Body of pancreas (tissue), 4 donors: ENCODE measurements at regions not wholly inside any gene's neighbourhood (a gene's known extent, or its start where the extent isn't known, plus 50 kb on each side); places are given as distances from the start of the nearest gene placed in this dataset.

Source experiments
- ATAC-seq: fragments of 150-250 bp; one replicate; pipeline ENCODE4 v1.9.1; 2016
- DNase-seq, 4 donors: peaks; one replicate each; pipeline ENCODE4 v3.0.0-alpha.2; 2019
- H3K27ac ChIP-seq, 4 donors: fragments of 200-600 bp; sonication (generic); 1 replicate in 3 of 4; 2 replicates in 1 of 4; pipeline versions ENCODE4 v1.5.1 to v1.6.1; 2016 to 2019; ENCODE audit warnings: mild to moderate bottlenecking in 1 of 4, mixed read lengths in 1 of 4, moderate library complexity in 1 of 4
- H3K27me3 ChIP-seq, 2 donors: fragments of 200-600 bp; sonication (generic); one replicate each; pipeline ENCODE4 v1.6.0; 2016; ENCODE audit warnings: mild to moderate bottlenecking in 1 of 2
- H3K36me3 ChIP-seq, 2 donors: fragments of 200-600 bp; sonication (generic); replicated peaks in 1 of 2; 2 replicates each; pipeline ENCODE4 v1.5.1; 2016; ENCODE audit warnings: low read depth in 2 of 2; ENCODE audit not compliant: insufficient read depth in 1 of 2
- H3K4me1 ChIP-seq: fragments of 200-600 bp; sonication (generic); one replicate; pipeline ENCODE4 v1.6.0; 2016
- H3K4me3 ChIP-seq, 2 donors: fragments of 200-600 bp; sonication (generic); 1 replicate in 1 of 2; 2 replicates in 1 of 2; pipeline ENCODE4 v1.5.1; 2016 to 2019
- H3K9me3 ChIP-seq, 3 donors: fragments of 200-600 bp; sonication (generic); 1 replicate in 2 of 3; 2 replicates in 1 of 3; pipeline ENCODE4 v1.5.1; 2016
- CTCF ChIP-seq, 7 experiments: fragments of 450-650 bp in 4 of 7; fragments of 200-600 bp in 3 of 7; sonication (generic) in 3 of 7; IDR thresholded peaks; one replicate each; pipeline ENCODE4 v1.5.1; 2016 to 2019; ENCODE audit warnings: antibody characterized with exemption in 7 of 7
- POLR2A ChIP-seq, 3 donors: fragments of 450-650 bp; IDR thresholded peaks; one replicate each; pipeline ENCODE4 v1.6.1; 2016; ENCODE audit warnings: antibody characterized with exemption in 3 of 3, mild to moderate bottlenecking in 2 of 3
- WGBS, 2 donors: methylation state at CpG; one replicate each; pipeline ENCODE4 v1.1.5; 2017; 5-methylcytosine and 5-hydroxymethylcytosine counted together
- intact Hi-C: fragments of 100-400 bp; cut with DNase I; formaldehyde crosslinking; loops from one replicate; pipeline ENCODE4 v1.15.1; 2023

DNA sequence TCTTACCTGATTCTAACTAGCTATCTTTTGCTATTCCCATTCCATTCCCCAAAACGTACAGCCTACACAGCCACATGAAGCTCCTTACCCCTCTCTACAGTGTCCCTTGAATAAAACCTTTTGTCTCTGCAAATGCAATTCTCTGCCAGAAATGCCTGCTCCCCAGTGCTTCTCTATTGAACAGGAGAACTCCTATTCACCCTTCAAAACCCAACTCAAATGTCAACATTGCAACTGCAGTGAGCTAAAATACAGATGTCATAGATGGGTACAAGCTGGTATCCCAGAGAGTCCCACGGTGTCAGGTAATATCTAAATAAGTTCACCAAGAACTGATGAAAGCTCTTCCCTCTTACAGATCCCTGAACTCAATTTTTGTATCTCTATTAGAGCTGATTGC is 421.7 kb downstream of the INSC start:
- WGBS, 2 donors: 47 to 70% methylated on average over 2 of the region's 2 CpGs

GRCh38 chr11:15539645-15540044 is 424.9 kb downstream of the INSC start:
- Histone ChIP-seq H3K36me3 (no peaks in the 10 kb centered on the region), H3K4me3 (no peak overlapping the region), H3K27me3 (no peaks in the 10 kb centered on the region), H3K4me1 (no peaks in the 10 kb centered on the region), H3K9me3 (no peaks in the 10 kb centered on the region), H3K27ac (no peak overlapping the region)
- 50 to 68% methylated on average over 4 of the region's 4 CpGs for WGBS, 2 donors
- no peak for ATAC-seq
- TF ChIP-seq POLR2A (IDR thresholded peaks at IDR 0.05) (no peak), CTCF (IDR thresholded peaks at IDR 0.05) (no peak)
- no peak for DNase-seq
- intact Hi-C loops: no loop called here

More for the DNA sequence above, 421.7 kb downstream of the INSC start:
- intact Hi-C loops: no loop called here
- no peak for DNase-seq
- Histone ChIP-seq H3K27me3 (no peaks in the 10 kb centered on the region), H3K9me3 (no peaks in the 10 kb centered on the region), H3K4me3 (no peak overlapping the region), H3K36me3 (no peaks in the 10 kb centered on the region), H3K4me1 (no peaks in the 10 kb centered on the region), H3K27ac (no peak overlapping the region)
- ATAC-seq: no peak
- TF ChIP-seq POLR2A (IDR thresholded peaks at IDR 0.05) (no peak), CTCF (IDR thresholded peaks at IDR 0.05) (no peak)

DNA sequence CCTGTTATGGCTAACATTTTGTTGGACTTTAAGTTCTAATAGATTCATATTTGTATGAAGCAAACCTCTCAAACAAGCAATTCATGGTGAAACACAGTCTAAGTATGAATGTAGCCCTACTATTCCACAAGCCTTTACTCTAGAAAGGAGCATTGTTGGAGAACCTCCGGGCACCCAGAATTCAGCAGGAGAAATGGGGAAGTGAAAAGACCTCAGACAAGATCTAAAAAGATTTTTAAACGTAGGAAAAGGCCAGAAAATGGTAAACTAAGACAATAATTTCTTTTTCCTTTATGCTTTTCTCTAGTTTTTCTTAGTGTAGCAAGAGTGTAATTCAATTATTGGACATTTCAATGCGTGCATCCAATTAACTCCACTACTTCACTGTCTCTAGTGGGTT is 426.4 kb downstream of the INSC start:
- Histone ChIP-seq H3K9me3 (no peaks in the 10 kb centered on the region), H3K27me3 (no peaks in the 10 kb centered on the region), H3K4me1 (no peaks in the 10 kb centered on the region), H3K36me3 (no peaks in the 10 kb centered on the region), H3K4me3 (no peak overlapping the region), H3K27ac (no peak overlapping the region)
- DNase-seq: no peak
- no peak for ATAC-seq
- intact Hi-C loops: no loop called here
- TF ChIP-seq CTCF (IDR thresholded peaks at IDR 0.05) (no peak), POLR2A (IDR thresholded peaks at IDR 0.05) (no peak)
- 75 to 79% methylated on average over 3 of the region's 3 CpGs for WGBS, 2 donors

GRCh38 chr11:15544353-15544752 is 429.6 kb downstream of the INSC start:
- ATAC-seq (no peak), DNase-seq (no peak)
- Histone ChIP-seq H3K4me1 (no peaks in the 10 kb centered on the region), H3K36me3 (no peaks in the 10 kb centered on the region), H3K27me3 (no peaks in the 10 kb centered on the region), H3K9me3 (no peaks in the 10 kb centered on the region), H3K27ac (no peak overlapping the region), H3K4me3 (no peak overlapping the region)
- WGBS, 2 donors: 47 to 62% methylated on average over 5 of the region's 5 CpGs
- intact Hi-C loops: no loop called here
- TF ChIP-seq POLR2A (IDR thresholded peaks at IDR 0.05): no peak
- TF ChIP-seq CTCF (IDR thresholded peaks at IDR 0.05): no peak

- no peaks in the 10 kb centered on the region for H3K4me1 ChIP-seq
- H3K9me3 ChIP-seq: no peaks in the 10 kb centered on the region
- TF ChIP-seq CTCF (IDR thresholded peaks at IDR 0.05): no peak
- TF ChIP-seq POLR2A (IDR thresholded peaks at IDR 0.05): no peak
- 60 to 75% methylated on average over 3 of the region's 3 CpGs for WGBS, 2 donors
- DNase-seq: no peak
- H3K27ac ChIP-seq: no peak overlapping the region
- intact Hi-C loops: no loop called here
- ATAC-seq: no peak
- no peak overlapping the region for H3K4me3 ChIP-seq
- H3K36me3 ChIP-seq: no peaks in the 10 kb centered on the region
- H3K27me3 ChIP-seq: no peaks in the 10 kb centered on the region
These were observed 433.0 kb downstream of the INSC start for GRCh38 chr11:15547685-15548084.
